MM.1S (cell line): ENCODE measurements at regions not wholly inside any gene's neighbourhood (a gene's known extent, or its start where the extent isn't known, plus 50 kb on each side); places are given as distances from the start of the nearest gene placed in this dataset.

Experiments
- DNase-seq: peaks from one replicate; pipeline ENCODE4 v3.0.0-alpha.2; 2015
- H2AFZ ChIP-seq: fragments of 300-600 bp; sonication (generic); 2 replicates; pipeline ENCODE4 v1.6.0; 2016; ENCODE audit warnings: antibody characterized with exemption, low read length
- H3F3A ChIP-seq: fragments of 300-600 bp; sonication (generic); 2 replicates; pipeline ENCODE4 v1.6.1; 2016; ENCODE audit warnings: mild to moderate bottlenecking, antibody characterized with exemption, low read length, moderate library complexity, mixed read lengths; ENCODE audit not compliant: insufficient read depth
- H3K27ac ChIP-seq: fragments of 300-600 bp; sonication (generic); 2 replicates; pipeline ENCODE4 v1.5.1; 2016; ENCODE audit warnings: mild to moderate bottlenecking, low read length
- H3K27me3 ChIP-seq: fragments of 300-600 bp; sonication (generic); replicated peaks from 2 replicates; pipeline ENCODE4 v1.6.0; 2016; ENCODE audit warnings: low read length; ENCODE audit not compliant: insufficient read depth
- H3K36me3 ChIP-seq: fragments of 300-600 bp; sonication (generic); replicated peaks from 2 replicates; pipeline ENCODE4 v1.6.1; 2016; ENCODE audit warnings: mild to moderate bottlenecking, low read length, mixed read lengths; ENCODE audit not compliant: insufficient read depth
- H3K4me1 ChIP-seq: fragments of 300-600 bp; sonication (generic); 2 replicates; pipeline ENCODE4 v1.6.1; 2016; ENCODE audit warnings: low read length, mixed read lengths
- H3K4me2 ChIP-seq: fragments of 300-600 bp; sonication (generic); 2 replicates; pipeline ENCODE4 v1.6.0; 2016; ENCODE audit warnings: low read depth, low read length
- H3K4me3 ChIP-seq: fragments of 300-600 bp; sonication (generic); 2 replicates; pipeline ENCODE4 v1.5.1; 2016; ENCODE audit warnings: low read length, mixed read lengths
- H3K79me2 ChIP-seq: fragments of 300-600 bp; sonication (generic); 2 replicates; pipeline ENCODE4 v1.6.1; 2016; ENCODE audit warnings: mixed run types, low read length, mixed read lengths
- H3K9ac ChIP-seq: fragments of 300-600 bp; sonication (generic); 2 replicates; pipeline ENCODE4 v1.6.1; 2016; ENCODE audit warnings: low read length, mixed read lengths
- H3K9me2 ChIP-seq: fragments of 300-600 bp; sonication (generic); replicated peaks from 2 replicates; pipeline ENCODE4 v1.6.1; 2016; ENCODE audit warnings: mild to moderate bottlenecking, low read length, mixed read lengths; ENCODE audit not compliant: insufficient read depth
- H3K9me3 ChIP-seq: fragments of 300-600 bp; sonication (generic); replicated peaks from 2 replicates; pipeline ENCODE4 v1.6.1; 2016; ENCODE audit warnings: mild to moderate bottlenecking, low read length, mixed read lengths; ENCODE audit not compliant: insufficient read depth
- H4K20me1 ChIP-seq: fragments of 300-600 bp; sonication (generic); 2 replicates; pipeline ENCODE4 v1.6.1; 2016; ENCODE audit warnings: mild to moderate bottlenecking, low read length, moderate library complexity, mixed read lengths; ENCODE audit not compliant: insufficient read depth
- EZH2 ChIP-seq: fragments of 300-600 bp; sonication (generic); optimal IDR thresholded peaks from 2 replicates; pipeline ENCODE3; 2017; ENCODE audit warnings: low read depth, mild to moderate bottlenecking, antibody characterized with exemption, low read length, mixed read lengths
- EZH2phosphoT487 ChIP-seq: fragments of 300-600 bp; sonication (generic); IDR thresholded peaks from 2 replicates; pipeline ENCODE4 v1.6.1; 2018; ENCODE audit warnings: antibody characterized with exemption, low read length
- TF ChIP-seq, protein P1 (sequence below): fragments of 300-600 bp; sonication (generic); IDR thresholded peaks from 2 replicates; pipeline ENCODE4 v1.5.1; 2016; ENCODE audit warnings: antibody characterized with exemption, low read length, mixed read lengths

DNA sequence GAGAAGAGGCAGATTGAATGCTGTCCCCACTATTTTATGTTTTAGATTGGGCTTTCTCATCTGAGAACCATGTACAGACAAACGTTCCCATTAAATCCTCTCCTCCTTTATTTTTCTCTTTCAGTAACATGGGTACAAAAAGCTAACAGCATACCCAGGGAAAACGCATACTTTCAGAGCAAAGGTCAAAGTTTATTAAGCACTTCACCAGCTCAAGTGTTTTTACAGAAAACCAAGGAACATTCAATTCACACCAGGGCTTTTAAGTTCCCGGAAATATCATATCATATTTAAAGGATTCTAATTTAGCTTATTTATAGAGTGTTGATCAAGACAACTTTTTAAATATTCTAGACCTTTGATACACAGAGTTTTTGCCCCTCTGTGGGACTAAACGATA, 271.5 kb upstream of the C1orf87 start:
- no peaks in the 10 kb centered on the region for H3K9me3 ChIP-seq
- H3F3A ChIP-seq: no peaks in the 10 kb centered on the region
- H3K79me2 ChIP-seq: no peaks in the 10 kb centered on the region
- no peak overlapping the region for H3K9ac ChIP-seq
- no peaks in the 10 kb centered on the region for H3K4me1 ChIP-seq
- TF ChIP-seq EZH2 (no peak), EZH2phosphoT487 (no peak)
- TF ChIP-seq, protein P1, sequence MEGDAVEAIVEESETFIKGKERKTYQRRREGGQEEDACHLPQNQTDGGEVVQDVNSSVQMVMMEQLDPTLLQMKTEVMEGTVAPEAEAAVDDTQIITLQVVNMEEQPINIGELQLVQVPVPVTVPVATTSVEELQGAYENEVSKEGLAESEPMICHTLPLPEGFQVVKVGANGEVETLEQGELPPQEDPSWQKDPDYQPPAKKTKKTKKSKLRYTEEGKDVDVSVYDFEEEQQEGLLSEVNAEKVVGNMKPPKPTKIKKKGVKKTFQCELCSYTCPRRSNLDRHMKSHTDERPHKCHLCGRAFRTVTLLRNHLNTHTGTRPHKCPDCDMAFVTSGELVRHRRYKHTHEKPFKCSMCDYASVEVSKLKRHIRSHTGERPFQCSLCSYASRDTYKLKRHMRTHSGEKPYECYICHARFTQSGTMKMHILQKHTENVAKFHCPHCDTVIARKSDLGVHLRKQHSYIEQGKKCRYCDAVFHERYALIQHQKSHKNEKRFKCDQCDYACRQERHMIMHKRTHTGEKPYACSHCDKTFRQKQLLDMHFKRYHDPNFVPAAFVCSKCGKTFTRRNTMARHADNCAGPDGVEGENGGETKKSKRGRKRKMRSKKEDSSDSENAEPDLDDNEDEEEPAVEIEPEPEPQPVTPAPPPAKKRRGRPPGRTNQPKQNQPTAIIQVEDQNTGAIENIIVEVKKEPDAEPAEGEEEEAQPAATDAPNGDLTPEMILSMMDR: no peak
- H3K27me3 ChIP-seq: no peaks in the 10 kb centered on the region
- H3K4me3 ChIP-seq: no peak overlapping the region
- H3K36me3 ChIP-seq: no peaks in the 10 kb centered on the region
- H2AFZ ChIP-seq: no peak overlapping the region
- DNase-seq: no peak
- no peak overlapping the region for H3K27ac ChIP-seq
- H3K9me2 ChIP-seq: no peaks in the 10 kb centered on the region
- H3K4me2 ChIP-seq: no peak overlapping the region
- no peaks in the 10 kb centered on the region for H4K20me1 ChIP-seq

DNA sequence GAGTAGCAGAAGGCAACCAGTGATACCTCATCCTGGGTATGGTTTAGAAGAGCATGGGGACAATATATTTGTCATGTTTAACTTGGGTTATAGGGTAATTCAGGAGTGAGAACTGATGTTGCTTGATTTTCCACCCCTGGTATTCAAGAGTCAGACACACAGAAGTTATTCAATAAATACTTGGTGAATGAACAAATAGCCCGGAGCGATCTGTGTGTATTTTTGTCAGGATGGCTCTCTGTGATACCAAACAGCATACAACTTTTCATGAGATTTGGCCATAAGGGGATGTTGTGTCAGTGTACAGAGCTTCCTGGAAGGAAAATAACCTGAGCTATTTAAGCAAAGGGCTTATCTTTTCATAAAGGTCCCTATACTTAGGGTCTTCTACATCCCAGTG, 270.2 kb upstream of the C1orf87 start:
- TF ChIP-seq, protein P1: no peak
- TF ChIP-seq EZH2: no peak
- no peak for TF ChIP-seq EZH2phosphoT487
- DNase-seq: no peak
- Histone ChIP-seq H3K4me1 (no peaks in the 10 kb centered on the region), H3F3A (no peaks in the 10 kb centered on the region), H3K36me3 (no peaks in the 10 kb centered on the region), H3K9me3 (no peaks in the 10 kb centered on the region), H3K4me2 (no peak overlapping the region), H3K9ac (no peak overlapping the region), H3K79me2 (no peaks in the 10 kb centered on the region), H3K9me2 (no peaks in the 10 kb centered on the region), H4K20me1 (no peaks in the 10 kb centered on the region), H2AFZ (no peak overlapping the region), H3K4me3 (no peak overlapping the region), H3K27ac (no peak overlapping the region), H3K27me3 (no peaks in the 10 kb centered on the region)

DNA sequence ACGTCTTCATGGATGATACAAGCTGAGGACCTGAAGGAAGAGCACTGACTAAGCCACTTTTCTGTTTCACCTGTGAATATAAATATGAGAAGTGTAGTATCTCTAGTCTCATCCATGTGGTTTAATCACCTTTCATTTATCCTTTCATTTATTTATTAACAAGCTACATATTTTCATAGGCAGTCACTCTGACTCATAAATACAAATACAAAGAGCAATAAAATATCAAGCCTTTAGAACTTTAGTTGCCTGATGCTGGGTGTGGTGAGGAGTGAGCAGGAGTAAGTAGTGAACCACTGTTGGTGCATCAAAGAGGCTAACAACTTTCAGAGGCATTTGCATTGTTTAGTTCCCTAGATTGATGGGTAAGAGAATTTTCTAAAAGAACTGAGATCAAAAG, 269.0 kb upstream of the C1orf87 start:
- Histone ChIP-seq H3F3A (no peaks in the 10 kb centered on the region), H2AFZ (no peak overlapping the region), H3K4me3 (no peak overlapping the region), H3K27me3 (no peaks in the 10 kb centered on the region), H3K27ac (no peak overlapping the region), H3K4me1 (no peaks in the 10 kb centered on the region), H3K36me3 (no peaks in the 10 kb centered on the region), H4K20me1 (no peaks in the 10 kb centered on the region), H3K79me2 (no peaks in the 10 kb centered on the region), H3K9me2 (no peaks in the 10 kb centered on the region), H3K4me2 (no peak overlapping the region), H3K9ac (no peak overlapping the region), H3K9me3 (no peaks in the 10 kb centered on the region)
- no peak for DNase-seq
- TF ChIP-seq EZH2 (no peak), EZH2phosphoT487 (no peak)
- TF ChIP-seq, protein P1: no peak
